ENCODE measurements at regions not wholly inside any gene's neighbourhood (a gene's known extent, or its start where the extent isn't known, plus 50 kb on each side); places are given as distances from the start of the nearest gene placed in this dataset.

DNA sequence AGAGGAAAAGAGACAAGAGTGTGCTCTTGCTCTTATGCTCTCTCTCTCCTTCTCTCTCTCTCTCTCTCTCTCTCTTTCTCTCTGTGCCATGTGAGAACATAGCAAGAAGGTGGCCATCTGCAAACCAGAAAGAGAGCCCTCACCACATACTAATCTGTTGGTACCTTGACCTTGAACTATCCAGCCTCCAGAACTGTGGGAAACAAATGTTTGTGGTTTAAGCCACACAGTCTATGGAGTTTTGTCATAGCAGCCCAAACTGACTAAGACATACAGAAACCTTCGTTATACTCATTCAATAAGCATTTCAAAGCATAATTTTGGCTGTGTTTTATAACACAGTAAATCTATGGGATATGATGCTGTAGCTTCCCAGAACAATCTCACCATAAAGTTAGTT is 56.4 kb upstream of the PLPP4 start:
- Histone ChIP-seq H3K4me2 (no peak overlapping the region), H3K9me2 (no peaks in the 10 kb centered on the region), H3K4me3 (ENCODE audit: low read depth in 2 of 2, low read length in 1 of 2) (no peak overlapping the region), H4K20me1 (ENCODE audit: insufficient read depth) (no peaks in the 10 kb centered on the region), H3K9me3 (0 out of 2 replicates have a peak, but pooled peaks cover 13% of the 10 kb centered on the region), H3K79me2 (ENCODE audit: insufficient read depth) (no peaks in the 10 kb centered on the region), H3K27ac (ENCODE audit: low read depth in 2 of 2, low read length in 1 of 2) (no peak overlapping the region), H3K4me1 (ENCODE audit: control insufficient read depth in 1 of 2, insufficient read depth in 2 of 2, low read depth in 1 of 2, low read length in 1 of 2) (0 out of 4 replicates have a peak, but pooled peaks cover 0 to 7% of the 10 kb centered on the region in 2 experiments), H3F3A (replicated peaks; ENCODE audit: insufficient read depth) (peaks cover 11% of the 10 kb centered on the region), H3K27me3 (ENCODE audit: insufficient read depth) (no peaks in the 10 kb centered on the region), H3K36me3 (replicated peaks in 1 of 2; ENCODE audit: control insufficient read depth in 1 of 2, insufficient read depth in 2 of 2, low read length in 1 of 2) (no peaks in the 10 kb centered on the region), H3K9ac (no peak overlapping the region), H2AFZ (ENCODE audit: low read depth) (no peak overlapping the region)
- ChIA-PET CTCF (interaction anchor here (1.2 kb wide), 1 partner anchor 8 kb away, joined by 3 read pairs; no protein-coding TSS in a partner anchor), POLR2A (no interaction called here)
- no peak for TF ChIP-seq YY1 (IDR thresholded peaks at IDR 0.05; ENCODE audit: low read depth)
- TF ChIP-seq RFX5 (IDR thresholded peaks at IDR 0.05; ENCODE audit: low read length) = no peak
- no peak for TF ChIP-seq SIN3A (IDR thresholded peaks at IDR 0.05; ENCODE audit: borderline replicate concordance, low read depth, low read length)
- TF ChIP-seq FOSL2 (IDR thresholded peaks at IDR 0.05; ENCODE audit: borderline replicate concordance, low read depth) = no peak
- TF ChIP-seq EZH2phosphoT487 (IDR thresholded peaks at IDR 0.05; ENCODE audit: borderline replicate concordance, low read depth) = no peak
- no peak for TF ChIP-seq RCOR1 (IDR thresholded peaks at IDR 0.05; ENCODE audit: low read length)
- WGBS (ENCODE audit: low lambda C conversion rate) = 67% methylated on average over 1 of the region's 1 CpG
- DNase-seq = no peak

DNA sequence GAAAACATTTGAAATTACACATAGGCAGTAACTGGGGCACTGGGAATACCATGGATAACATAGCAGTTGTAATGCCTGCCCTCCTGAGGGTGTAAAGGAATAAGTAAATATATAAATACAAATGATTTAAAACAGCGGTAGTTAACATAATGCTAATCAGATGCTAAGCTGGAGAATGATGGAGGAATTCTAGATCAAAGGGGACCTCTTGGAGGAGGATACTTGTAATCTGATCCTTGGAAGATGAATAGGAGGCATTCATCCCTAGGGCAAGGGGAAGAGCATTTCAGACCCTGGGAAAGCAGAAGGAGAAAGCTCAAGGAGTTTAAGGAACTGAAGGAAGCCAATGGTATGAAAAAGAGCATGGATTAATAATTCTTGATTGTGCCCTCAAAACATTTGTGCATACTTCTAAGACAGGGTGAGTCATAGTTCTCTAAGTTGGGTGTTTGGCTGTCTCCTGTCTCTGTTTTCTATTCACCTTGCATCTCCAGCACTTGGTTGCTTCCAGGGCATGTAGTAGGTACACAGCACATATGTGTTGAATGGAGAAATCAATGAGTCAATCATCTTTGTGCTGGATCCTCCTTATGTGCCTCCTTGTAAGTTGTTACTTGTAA is 54.8 kb upstream of the PLPP4 start:
- ChIA-PET CTCF (no interaction called here), POLR2A (interaction anchor here (0.7 kb wide), 1 partner anchor 78 kb away, joined by 3 read pairs; no protein-coding TSS in a partner anchor)
- Histone ChIP-seq H3K27me3 (ENCODE audit: insufficient read depth) (no peaks in the 10 kb centered on the region), H3K4me2 (peak overlapping the region; percentile 20; the same call in 1 of the 2 replicates), H3K36me3 (replicated peaks in 1 of 2; ENCODE audit: control insufficient read depth in 1 of 2, insufficient read depth in 2 of 2, low read length in 1 of 2) (no peaks in the 10 kb centered on the region), H3K9ac (no peak overlapping the region; the same call in 1 of the 2 replicates), H3K4me1 (ENCODE audit: control insufficient read depth in 1 of 2, insufficient read depth in 2 of 2, low read depth in 1 of 2, low read length in 1 of 2) (0 out of 4 replicates have a peak, but pooled peaks cover 0 to 7% of the 10 kb centered on the region in 2 experiments), H3F3A (replicated peaks; ENCODE audit: insufficient read depth) (peaks cover 11% of the 10 kb centered on the region), H3K9me2 (no peaks in the 10 kb centered on the region), H3K79me2 (ENCODE audit: insufficient read depth) (no peaks in the 10 kb centered on the region), H2AFZ (ENCODE audit: low read depth) (no peak overlapping the region), H3K9me3 (0 out of 2 replicates have a peak, but pooled peaks cover 12% of the 10 kb centered on the region), H3K4me3 (ENCODE audit: low read depth in 2 of 2, low read length in 1 of 2) (no peak overlapping the region), H3K27ac (ENCODE audit: low read depth in 2 of 2, low read length in 1 of 2) (peak overlapping the region in 1 of 2 experiments; percentile 47; a peak in 2 of 4 replicates), H4K20me1 (ENCODE audit: insufficient read depth) (no peaks in the 10 kb centered on the region)
- 87% methylated on average over 1 of the region's 1 CpG for WGBS (ENCODE audit: low lambda C conversion rate)
- TF ChIP-seq POLR2AphosphoS5 (IDR thresholded peaks at IDR 0.05; ENCODE audit: low read depth, low read length) = no peak
- TF ChIP-seq, protein P1, sequence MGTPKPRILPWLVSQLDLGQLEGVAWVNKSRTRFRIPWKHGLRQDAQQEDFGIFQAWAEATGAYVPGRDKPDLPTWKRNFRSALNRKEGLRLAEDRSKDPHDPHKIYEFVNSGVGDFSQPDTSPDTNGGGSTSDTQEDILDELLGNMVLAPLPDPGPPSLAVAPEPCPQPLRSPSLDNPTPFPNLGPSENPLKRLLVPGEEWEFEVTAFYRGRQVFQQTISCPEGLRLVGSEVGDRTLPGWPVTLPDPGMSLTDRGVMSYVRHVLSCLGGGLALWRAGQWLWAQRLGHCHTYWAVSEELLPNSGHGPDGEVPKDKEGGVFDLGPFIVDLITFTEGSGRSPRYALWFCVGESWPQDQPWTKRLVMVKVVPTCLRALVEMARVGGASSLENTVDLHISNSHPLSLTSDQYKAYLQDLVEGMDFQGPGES (IDR thresholded peaks at IDR 0.05; ENCODE audit: low read depth, low read length) = no peak
- TF ChIP-seq, protein P2, sequence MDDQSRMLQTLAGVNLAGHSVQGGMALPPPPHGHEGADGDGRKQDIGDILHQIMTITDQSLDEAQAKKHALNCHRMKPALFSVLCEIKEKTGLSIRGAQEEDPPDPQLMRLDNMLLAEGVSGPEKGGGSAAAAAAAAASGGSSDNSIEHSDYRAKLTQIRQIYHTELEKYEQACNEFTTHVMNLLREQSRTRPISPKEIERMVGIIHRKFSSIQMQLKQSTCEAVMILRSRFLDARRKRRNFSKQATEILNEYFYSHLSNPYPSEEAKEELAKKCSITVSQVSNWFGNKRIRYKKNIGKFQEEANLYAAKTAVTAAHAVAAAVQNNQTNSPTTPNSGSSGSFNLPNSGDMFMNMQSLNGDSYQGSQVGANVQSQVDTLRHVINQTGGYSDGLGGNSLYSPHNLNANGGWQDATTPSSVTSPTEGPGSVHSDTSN (IDR thresholded peaks at IDR 0.05) = peak; percentile 8; the same call in 1 of the 2 replicates
- no peak for TF ChIP-seq NFIC (IDR thresholded peaks at IDR 0.05; ENCODE audit: borderline replicate concordance)
- no peak for TF ChIP-seq EP300 (IDR thresholded peaks at IDR 0.05; ENCODE audit: borderline replicate concordance in 1 of 2, low read depth in 1 of 2, low read length in 1 of 2)
- TF ChIP-seq, protein P3, sequence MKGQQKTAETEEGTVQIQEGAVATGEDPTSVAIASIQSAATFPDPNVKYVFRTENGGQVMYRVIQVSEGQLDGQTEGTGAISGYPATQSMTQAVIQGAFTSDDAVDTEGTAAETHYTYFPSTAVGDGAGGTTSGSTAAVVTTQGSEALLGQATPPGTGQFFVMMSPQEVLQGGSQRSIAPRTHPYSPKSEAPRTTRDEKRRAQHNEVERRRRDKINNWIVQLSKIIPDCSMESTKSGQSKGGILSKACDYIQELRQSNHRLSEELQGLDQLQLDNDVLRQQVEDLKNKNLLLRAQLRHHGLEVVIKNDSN (IDR thresholded peaks at IDR 0.05; ENCODE audit: borderline replicate concordance, low read depth) = no peak
- TF ChIP-seq, protein P4, sequence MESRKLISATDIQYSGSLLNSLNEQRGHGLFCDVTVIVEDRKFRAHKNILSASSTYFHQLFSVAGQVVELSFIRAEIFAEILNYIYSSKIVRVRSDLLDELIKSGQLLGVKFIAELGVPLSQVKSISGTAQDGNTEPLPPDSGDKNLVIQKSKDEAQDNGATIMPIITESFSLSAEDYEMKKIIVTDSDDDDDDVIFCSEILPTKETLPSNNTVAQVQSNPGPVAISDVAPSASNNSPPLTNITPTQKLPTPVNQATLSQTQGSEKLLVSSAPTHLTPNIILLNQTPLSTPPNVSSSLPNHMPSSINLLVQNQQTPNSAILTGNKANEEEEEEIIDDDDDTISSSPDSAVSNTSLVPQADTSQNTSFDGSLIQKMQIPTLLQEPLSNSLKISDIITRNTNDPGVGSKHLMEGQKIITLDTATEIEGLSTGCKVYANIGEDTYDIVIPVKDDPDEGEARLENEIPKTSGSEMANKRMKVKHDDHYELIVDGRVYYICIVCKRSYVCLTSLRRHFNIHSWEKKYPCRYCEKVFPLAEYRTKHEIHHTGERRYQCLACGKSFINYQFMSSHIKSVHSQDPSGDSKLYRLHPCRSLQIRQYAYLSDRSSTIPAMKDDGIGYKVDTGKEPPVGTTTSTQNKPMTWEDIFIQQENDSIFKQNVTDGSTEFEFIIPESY (IDR thresholded peaks at IDR 0.05; ENCODE audit: borderline replicate concordance, low read depth) = no peak
- TF ChIP-seq EZH2phosphoT487 (IDR thresholded peaks at IDR 0.05; ENCODE audit: borderline replicate concordance, low read depth) = no peak
- TF ChIP-seq CHD2 (IDR thresholded peaks at IDR 0.05; ENCODE audit: low read length, partially characterized antibody) = no peak
- peak; percentile 21; the same call in 1 of the 2 replicates for TF ChIP-seq JUND (IDR thresholded peaks at IDR 0.05)
- no peak for TF ChIP-seq YY1 (IDR thresholded peaks at IDR 0.05; ENCODE audit: low read depth)
- peak; percentile 42 for TF ChIP-seq TCF12 (IDR thresholded peaks at IDR 0.05)
- peak; percentile 55; the same call in 1 of the 2 replicates for TF ChIP-seq FOSL2 (IDR thresholded peaks at IDR 0.05; ENCODE audit: borderline replicate concordance, low read depth)
- no peak for TF ChIP-seq FOXJ3 (CRISPR knock-in tag; IDR thresholded peaks at IDR 0.05)
- no peak for TF ChIP-seq RAD21 (IDR thresholded peaks at IDR 0.05; ENCODE audit: low read length)
- no peak for DNase-seq
